ENCODE measurements at regions not wholly inside any gene's neighbourhood (a gene's known extent, or its start where the extent isn't known, plus 50 kb on each side); places are given as distances from the start of the nearest gene placed in this dataset.

GRCh38 chr11:70487160-70487559 is 88.8 kb downstream of the CTTN start:
- TF ChIP-seq HOXD1 (CRISPR knock-in tag; IDR thresholded peaks at IDR 0.05) (no peak), HDAC6 (IDR thresholded peaks at IDR 0.05; ENCODE audit: low read depth, low read length) (no peak), NFYB (CRISPR knock-in tag; IDR thresholded peaks at IDR 0.05) (no peak), SMARCE1 (IDR thresholded peaks at IDR 0.05; ENCODE audit: borderline replicate concordance) (no peak), KDM1A (CRISPR knock-in tag; IDR thresholded peaks at IDR 0.05) (no peak), ATF3 (CRISPR knock-in tag; IDR thresholded peaks at IDR 0.05) (no peak), DPF2 (CRISPR knock-in tag; IDR thresholded peaks at IDR 0.05; ENCODE audit: borderline replicate concordance, low read depth) (no peak), CTCF (CRISPR knock-in tag; IDR thresholded peaks at IDR 0.05) (no peak), CHD2 (IDR thresholded peaks at IDR 0.05; ENCODE audit: low read depth, low read length) (no peak), ZNF724P (CRISPR knock-in tag; IDR thresholded peaks at IDR 0.05; ENCODE audit: borderline replicate concordance) (no peak), POLR2A (IDR thresholded peaks at IDR 0.05; ENCODE audit: insufficient read depth in 1 of 2, low read depth in 2 of 2, low read length in 2 of 2) (no peak), SRF (IDR thresholded peaks at IDR 0.05; ENCODE audit: low read depth, low read length) (no peak)
- TF ChIP-seq, protein P1, sequence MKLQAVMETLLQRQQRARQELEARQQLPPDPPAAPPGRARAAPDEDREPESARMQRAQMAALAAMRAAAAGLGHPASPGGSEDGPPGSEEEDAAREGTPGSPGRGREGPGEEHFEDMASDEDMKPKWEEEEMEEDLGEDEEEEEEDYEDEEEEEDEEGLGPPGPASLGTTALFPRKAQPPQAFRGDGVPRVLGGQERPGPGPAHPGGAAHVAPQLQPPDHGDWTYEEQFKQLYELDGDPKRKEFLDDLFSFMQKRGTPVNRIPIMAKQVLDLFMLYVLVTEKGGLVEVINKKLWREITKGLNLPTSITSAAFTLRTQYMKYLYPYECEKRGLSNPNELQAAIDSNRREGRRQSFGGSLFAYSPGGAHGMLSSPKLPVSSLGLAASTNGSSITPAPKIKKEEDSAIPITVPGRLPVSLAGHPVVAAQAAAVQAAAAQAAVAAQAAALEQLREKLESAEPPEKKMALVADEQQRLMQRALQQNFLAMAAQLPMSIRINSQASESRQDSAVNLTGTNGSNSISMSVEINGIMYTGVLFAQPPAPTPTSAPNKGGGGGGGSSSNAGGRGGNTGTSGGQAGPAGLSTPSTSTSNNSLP (IDR thresholded peaks at IDR 0.05; ENCODE audit: low read depth, low read length), result no peak
